ENCODE measurements at regions not wholly inside any gene's neighbourhood (a gene's known extent, or its start where the extent isn't known, plus 50 kb on each side); places are given as distances from the start of the nearest gene placed in this dataset.
"Not testable (repeated sequence)": the region's sequence is repeated elsewhere in the genome, so short reads cannot be mapped to it uniquely, and the experiment has no call there.

- not testable (repeated sequence) for TF ChIP-seq POLR2A, CTCF, EP300 (IDR thresholded peaks at IDR 0.05)
Observed at GRCh38 chr2:48201435-48201834, 113.0 kb upstream of the FOXN2 start.

Measured in stomach (tissue), 4 donors.